ENCODE measurements at regions not wholly inside any gene's neighbourhood (a gene's known extent, or its start where the extent isn't known, plus 50 kb on each side); places are given as distances from the start of the nearest gene placed in this dataset.
"Not testable (repeated sequence)": the region's sequence is repeated elsewhere in the genome, so short reads cannot be mapped to it uniquely, and the experiment has no call there.

- no peak for DNase-seq (ENCODE audit: low read depth)
Observed at GRCh38 chr2:105537466-105537865, 138.6 kb upstream of the FHL2 start.

DNA sequence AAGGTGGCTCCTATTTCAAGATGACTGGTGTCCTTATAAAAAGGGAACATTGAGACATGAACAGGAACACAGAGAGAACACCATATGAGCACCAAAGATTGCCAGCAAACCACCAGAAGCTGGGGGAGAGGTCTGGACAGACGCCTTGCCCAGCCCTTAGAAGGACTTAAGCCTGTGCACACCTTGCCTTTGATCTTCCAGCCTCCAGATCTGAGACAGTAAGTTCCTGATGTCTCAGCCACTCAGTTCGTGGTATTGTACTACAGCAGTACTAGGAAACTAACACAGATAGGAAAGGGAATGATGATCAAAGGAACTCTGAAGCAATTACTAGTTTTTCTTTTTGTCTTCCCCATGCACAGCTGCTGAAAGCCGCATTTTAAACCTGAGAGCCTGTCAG lies 137.3 kb upstream of the FHL2 start:
- no peak for DNase-seq (ENCODE audit: low read depth)

DNA sequence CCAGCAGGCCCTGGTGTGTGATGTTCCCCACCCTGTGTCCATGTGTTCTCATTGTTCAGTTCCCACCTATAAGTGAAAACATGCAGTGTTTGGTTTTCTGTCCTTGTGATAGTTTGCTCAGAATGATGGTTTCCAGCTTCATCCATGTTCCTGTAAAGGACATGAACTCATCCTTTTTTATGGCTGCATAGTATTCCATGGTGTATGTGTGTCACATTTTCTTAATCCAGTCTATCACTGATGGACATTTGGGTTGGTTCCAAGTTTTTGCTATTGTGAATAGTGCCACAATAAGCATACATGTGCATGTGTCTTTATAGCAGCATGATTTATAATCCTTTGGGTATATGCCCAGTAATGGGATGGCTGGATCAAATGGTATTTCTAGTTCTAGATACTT lies 130.4 kb upstream of the FHL2 start:
- not testable (repeated sequence) for DNase-seq (ENCODE audit: low read depth)

GRCh38 chr2:105526000-105526925 lies 127.4 kb upstream of the FHL2 start:
- no peak for DNase-seq (ENCODE audit: low read depth)

DNA sequence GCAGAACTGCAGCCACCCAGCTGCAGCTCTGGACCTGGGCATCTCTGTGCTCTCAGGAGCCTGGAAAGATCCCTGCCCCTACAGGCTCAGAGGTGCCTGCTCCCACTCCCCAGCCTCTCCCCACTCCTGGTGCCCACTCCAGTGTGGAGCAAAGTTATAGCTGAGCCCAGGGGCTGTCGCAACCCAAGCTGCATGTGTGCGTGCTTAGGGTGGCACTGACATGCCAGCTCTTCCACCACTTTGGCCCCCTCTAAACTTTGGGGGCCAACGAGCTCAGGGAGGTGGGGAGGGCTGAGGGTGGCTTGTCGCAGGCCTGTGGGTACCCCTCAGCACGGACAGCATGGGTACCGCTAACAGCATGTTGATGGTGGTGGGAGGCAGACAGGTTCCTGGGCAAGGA lies 126.3 kb upstream of the FHL2 start:
- DNase-seq (ENCODE audit: low read depth): no peak

- no peak for DNase-seq (ENCODE audit: low read depth)
Observed at GRCh38 chr2:105522645-105523044, 123.8 kb upstream of the FHL2 start.

GRCh38 chr2:105521616-105522015 lies 122.8 kb upstream of the FHL2 start:
- DNase-seq (ENCODE audit: low read depth): no peak

- peak; percentile 38 for DNase-seq (ENCODE audit: low read depth)
Observed at GRCh38 chr2:105521176-105521575, 122.3 kb upstream of the FHL2 start.

GRCh38 chr2:105519516-105519915 lies 120.7 kb upstream of the FHL2 start:
- no peak for DNase-seq (ENCODE audit: low read depth)

- DNase-seq (ENCODE audit: low read depth): peak; percentile 21
Observed at GRCh38 chr2:105518897-105519296, 120.0 kb upstream of the FHL2 start.

DNA sequence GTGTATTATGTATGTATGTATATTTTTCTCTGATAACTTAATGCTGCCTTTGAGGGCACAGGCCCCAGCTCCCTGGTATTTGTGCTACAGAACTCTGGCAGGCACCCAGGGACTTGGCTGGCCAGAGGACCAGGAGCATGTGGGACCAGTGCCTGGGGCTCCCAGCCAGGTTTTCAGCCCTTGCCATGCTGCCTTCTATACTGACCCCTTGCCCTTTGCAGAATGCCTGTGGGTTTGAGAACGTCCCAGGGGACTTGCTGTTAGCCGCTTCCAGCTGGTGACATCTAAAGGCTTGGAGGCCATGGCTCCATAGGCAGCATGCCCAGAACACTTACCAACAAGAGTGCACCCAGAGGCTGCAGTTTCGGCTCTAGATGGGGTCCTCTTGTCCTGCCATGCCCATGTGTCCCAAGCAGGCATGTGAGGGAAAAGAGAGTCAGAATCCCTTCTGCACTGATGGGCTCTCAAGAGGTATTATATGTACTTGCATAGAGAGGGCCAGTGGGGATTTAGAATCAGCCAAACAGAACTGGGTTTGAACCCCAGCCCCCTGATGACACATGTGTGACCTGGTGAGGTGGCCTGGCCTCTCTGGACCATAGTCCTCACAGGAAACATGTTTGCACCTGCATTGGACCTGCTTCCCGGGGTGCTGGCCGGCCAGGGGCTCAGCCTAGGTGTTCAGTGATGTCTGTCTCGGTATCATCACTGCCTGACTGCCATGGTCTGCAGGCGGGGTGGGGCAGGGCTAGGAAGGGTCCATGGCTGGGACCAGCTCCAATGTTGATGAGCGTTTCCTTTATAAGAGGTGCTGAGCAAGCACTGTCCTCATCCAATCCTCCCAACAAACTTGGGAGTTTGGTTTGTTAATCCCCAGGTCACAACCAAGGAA lies 119.2 kb upstream of the FHL2 start:
- DNase-seq (ENCODE audit: low read depth): peak; percentile 88

- DNase-seq (ENCODE audit: low read depth): no peak
Observed at GRCh38 chr2:105515581-105516415, 116.9 kb upstream of the FHL2 start.

DNA sequence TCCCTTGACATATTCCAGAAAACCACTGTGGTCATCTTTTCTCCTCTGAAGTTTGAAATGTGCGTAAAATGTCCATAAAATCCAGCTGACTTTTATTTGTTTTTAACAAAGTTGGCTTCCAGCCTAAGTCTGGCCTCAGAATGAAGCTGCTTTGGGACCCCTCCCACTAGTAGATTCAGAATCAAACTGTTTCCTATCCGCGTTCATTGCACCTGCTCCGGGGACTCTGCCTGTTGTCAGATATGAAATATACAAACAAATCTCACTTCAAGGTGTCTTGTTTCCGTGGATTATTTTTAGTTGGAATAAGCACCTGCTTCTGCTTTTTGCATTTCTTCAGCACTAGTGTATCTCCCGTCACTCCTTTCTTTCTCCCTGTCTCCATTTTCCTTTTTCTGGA lies 115.7 kb upstream of the FHL2 start:
- DNase-seq (ENCODE audit: low read depth): no peak

DNA sequence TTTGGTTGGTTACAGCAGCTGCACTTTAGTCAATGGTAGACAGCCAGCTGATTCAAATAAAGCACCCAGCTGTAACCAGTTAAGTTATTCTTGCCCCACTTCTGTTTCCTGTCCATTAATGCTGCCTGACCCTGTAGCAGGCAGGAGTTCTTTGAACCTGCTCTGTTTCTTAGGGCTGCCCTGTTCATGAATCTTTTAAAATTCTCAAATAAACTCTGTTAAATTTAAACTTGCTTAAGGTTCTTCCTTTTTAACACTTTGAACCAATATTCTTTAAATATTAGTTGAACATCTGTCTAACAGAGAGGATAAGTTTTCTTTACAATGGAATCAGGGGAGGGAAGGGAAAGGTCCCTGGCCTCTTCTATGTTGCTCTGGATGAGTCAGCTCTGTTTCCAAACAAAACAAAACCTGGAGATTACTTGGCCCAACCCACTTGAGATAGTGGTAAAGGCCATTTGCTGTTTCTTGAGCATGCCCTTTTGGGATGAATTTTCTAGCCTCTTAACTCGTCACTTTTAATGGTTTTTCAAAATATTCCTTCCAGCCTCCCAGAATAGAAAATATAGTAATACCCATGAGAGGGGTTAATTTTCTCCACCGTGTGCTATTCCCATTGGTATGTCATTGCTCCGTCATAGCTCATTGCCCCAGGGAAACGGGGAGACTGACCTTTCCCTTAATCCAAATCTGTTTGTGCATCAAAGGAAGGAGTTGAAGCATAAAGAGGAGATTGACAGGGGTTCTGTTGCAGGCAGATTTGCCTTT lies 112.1 kb upstream of the FHL2 start:
- peak; percentile 80 for DNase-seq (ENCODE audit: low read depth)

DNA sequence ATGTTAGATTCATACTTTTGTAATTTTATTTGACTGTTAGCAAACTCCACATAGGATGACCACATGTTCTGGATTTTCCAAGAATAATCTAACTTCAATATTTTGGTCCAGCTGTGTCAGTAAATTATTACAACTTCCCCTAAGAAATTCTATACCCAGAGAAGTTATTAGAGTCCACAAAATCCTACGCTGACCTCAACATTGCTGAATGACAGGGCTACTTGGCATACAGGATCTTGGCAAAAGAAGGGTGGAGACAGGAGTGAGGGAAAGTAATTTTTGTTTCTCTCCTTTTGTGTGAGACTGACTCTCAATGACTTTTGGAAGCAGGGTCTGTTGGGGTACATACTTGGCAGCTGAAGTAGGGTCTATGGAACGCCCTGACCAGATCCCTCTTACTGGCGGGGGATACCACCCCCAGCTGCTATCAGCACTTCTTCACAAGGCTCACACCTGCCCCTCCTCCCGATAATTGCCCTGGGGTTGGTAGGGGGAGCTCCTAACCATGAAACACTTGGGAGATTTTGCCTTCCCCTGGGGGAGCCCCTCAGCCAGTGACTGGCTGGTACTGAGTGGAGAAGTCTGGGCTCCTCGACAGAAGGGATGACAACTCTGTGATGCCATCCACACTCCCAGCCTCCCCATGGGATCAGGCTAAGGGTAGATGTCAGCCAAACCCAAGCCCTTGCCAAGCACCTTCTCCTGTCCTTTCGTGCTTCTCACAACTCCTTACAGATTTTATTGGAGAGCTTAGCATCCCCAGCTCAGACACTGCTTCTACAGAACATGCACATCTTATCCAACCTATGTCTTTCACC lies 110.6 kb upstream of the FHL2 start:
- DNase-seq (ENCODE audit: low read depth): no peak

DNA sequence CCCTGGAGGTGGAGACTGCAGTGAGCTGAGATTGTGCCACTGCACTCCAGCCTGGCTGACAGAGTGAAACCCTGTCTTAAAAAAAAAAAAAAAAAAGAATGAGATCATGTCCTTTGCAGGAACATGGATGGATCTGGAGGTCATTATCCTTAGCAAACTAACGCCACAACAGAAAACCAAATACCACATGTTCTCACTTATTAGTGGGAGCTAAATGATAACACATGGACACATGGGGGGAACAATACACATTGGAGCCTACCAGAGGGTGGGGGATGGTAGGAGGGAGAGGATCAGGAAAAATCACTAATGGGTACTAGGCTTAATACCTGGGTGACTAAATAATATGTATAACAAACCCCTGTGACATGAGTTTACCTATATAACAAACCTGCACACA lies 108.0 kb upstream of the FHL2 start:
- not testable (repeated sequence) for DNase-seq (ENCODE audit: low read depth)

DNA sequence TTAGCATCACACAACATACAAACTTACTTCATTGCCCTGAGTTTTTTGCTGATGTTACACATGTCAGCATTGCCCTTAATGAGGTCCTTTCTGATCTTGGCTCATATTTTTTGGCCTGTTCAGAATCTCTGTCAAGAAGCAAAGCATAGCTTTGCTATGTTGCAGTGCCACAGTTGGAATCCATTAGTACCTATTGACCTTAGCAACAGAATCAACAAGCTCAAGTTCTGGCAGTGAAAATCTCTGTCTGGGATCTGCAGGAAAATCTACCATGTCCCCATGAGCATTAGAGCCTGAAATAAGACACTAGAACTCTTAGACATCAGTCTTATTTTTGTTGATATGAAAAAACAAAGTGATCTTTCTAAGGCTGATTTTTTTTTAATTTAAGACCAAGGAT lies 105.6 kb upstream of the FHL2 start:
- DNase-seq (ENCODE audit: low read depth): peak; percentile 12

DNA sequence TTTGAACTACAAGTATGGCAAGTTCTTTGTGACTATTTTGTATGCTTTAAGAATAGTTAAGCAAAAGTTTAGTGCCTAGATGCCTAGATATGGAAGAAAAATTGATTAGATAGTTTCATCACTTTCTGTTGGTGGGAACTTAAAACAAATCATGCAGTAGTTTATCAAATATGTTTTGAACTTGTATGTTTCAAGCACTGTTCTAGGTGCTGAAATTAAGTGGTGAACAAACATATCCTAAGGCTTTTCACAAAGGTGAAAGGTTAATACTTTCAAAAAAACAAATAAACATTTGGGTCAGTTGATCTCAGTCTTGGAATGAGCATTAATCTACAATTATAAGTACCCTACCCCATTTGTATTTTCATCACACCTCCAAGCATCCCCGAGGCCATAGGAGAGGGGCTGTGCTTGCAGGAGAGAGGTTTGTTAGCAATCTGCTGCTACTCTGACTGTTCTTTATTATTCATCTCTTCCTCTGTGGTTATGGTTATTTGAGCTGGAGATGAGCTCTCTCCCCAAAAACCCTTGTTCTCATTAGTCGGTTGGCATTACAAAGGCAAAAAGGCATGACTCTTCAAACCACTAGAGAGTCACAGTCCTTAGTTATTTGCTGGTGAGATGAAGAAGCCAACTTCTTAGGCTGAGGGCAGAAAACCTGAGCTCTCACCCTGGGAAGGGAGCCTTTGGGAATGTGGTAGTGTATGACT lies 103.9 kb upstream of the FHL2 start:
- peak; percentile 55 for DNase-seq (ENCODE audit: low read depth)

GRCh38 chr2:105498281-105498846 lies 99.5 kb upstream of the FHL2 start:
- DNase-seq (ENCODE audit: low read depth): no peak

All from M059J (cell line).